GM19238 (cell line): ENCODE measurements at regions not wholly inside any gene's neighbourhood (a gene's known extent, or its start where the extent isn't known, plus 50 kb on each side); places are given as distances from the start of the nearest gene placed in this dataset.

Experiments
- DNase-seq: peaks from one replicate; pipeline ENCODE4 v3.0.0; 2011; ENCODE audit warnings: low spot score; ENCODE audit not compliant: insufficient read length

DNA sequence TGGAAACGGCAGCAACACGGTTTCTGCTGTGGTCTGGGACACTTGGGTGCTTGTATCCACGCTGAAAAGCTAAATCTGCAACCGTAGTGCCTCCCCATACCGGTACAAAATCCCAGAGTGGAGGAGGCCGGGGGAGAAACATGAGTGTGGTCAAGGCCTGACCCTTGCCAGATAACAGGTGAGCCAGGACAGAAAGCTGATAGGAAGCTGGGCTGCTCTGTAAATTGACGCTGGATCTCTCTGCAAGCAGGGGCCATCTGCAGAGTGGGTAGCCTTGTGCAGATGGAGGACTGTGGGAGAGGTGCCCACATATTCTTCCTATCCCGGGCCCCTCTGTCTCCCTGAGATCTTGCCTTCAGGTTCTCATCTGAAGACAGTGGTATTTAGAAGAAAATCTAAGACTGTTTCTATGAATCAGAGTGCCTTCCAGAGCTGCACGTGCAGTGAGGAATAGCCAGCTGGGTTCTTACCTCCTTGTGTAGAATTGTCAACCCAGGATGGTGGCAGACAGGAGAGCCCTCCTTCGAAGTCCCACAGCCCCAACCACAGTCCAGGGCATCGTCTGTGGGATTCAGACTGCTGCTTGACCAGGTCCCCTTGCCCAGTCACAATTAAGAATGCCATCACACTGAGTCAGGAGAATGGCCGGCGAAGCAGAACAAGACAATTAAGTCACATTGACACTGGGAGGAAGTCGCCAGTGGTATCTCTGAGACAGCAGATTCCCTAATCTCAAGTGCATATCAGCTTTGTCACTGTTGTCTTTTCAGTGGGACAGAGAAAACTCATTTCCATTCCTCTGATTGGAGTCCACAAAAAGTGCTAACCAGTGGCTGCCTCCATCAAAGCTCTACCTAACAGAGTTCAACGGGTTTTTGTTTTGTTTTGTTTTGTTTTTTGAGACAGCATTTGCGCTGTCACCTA, 100.0 kb upstream of the RIPOR2 start:
- DNase-seq: no peak

DNA sequence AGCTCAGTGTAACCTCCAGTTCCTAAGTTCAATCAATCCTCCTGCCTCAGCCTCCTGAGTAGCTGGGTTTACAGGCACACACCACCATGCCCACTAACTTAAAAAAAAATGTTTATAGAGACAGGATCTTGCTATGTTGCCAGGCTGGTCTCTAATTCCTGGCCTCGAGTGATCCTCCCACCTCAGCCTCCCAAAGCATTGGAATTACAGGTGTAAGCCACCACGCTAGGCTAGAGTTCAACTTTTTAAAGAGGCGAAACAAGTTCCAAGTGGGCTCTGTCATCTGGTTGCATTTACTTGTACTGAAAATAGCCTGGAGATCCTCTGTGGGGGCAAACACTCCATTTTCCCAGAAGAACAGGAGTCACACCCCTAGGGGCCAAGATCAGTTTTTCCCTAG, 100.7 kb upstream of the RIPOR2 start:
- no peak for DNase-seq

- no peak for DNase-seq
Observed at GRCh38 chr6:25038300-25038699, 102.5 kb upstream of the RIPOR2 start.

- no peak for DNase-seq
Observed at GRCh38 chr6:25038999-25039398, 103.2 kb upstream of the RIPOR2 start.

- DNase-seq: no peak
Observed at GRCh38 chr6:25041485-25042035, 105.8 kb upstream of the RIPOR2 start.

DNA sequence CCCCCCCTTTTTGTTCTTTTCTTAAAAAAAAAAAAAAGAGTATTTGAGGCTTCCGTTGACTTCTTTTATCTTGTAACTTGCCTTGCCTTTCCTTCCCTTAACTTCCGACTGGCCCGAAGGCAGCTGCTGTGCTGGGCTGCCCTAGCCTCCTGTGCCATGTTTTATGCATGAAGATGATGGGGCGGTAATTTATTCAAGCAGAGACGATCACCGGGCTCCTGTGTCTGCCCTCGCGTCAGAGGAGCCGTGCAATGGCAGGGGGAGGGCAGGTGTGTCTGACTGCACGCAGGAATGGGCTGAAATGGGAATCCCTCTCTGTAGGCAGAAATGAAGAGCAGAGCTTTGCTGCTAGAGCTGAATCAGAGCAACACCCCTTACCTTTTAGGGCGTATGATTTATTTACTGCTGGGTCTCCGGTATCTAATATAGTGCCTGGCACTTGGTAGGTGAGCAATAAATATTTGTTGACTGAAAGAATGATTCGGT, 106.3 kb upstream of the RIPOR2 start:
- DNase-seq: no peak

DNA sequence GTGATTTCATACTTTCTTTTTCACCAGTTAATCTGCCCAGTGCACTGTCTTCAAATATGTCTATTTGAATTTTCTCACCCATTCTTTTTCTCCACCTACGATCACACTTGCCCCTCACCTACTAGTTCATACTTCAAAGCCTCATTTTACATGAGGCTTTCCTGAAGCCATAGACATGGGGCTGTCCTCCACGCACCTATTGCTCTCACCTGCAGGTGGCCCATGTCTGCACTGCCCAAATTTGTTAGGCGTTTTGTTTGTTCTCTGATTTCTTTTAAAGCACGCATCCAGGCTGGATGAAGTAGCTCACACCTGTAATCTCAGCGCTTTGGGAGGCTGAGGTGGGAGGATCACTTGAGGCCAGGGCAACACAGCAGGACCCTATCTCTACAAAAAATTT, 106.8 kb upstream of the RIPOR2 start:
- no peak for DNase-seq

- no peak for DNase-seq
Observed at GRCh38 chr6:25042984-25043725, 107.4 kb upstream of the RIPOR2 start.

GRCh38 chr6:25043892-25044291, 108.1 kb upstream of the RIPOR2 start:
- DNase-seq: no peak

- DNase-seq: no peak
Observed at GRCh38 chr6:25046942-25047341, 111.2 kb upstream of the RIPOR2 start.

DNA sequence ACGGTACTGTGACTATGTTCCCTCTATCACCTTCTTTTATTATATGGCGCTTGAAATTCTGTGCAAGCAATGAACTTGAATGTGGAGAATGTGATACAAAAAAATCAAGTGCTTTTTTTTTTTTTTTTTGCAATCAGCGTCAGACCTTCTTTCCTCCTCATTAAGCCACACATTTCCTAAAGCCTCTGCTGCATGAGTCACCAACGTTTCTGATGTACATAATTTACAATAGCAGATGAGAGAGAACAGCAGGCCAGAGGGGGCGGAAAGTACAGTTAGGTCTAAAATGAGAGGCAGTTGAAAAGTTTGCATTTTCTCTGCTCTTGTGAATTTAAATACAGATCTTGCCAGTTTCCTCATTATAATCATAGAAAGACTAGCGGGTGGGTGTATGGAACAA, 114.6 kb upstream of the RIPOR2 start:
- no peak for DNase-seq

DNA sequence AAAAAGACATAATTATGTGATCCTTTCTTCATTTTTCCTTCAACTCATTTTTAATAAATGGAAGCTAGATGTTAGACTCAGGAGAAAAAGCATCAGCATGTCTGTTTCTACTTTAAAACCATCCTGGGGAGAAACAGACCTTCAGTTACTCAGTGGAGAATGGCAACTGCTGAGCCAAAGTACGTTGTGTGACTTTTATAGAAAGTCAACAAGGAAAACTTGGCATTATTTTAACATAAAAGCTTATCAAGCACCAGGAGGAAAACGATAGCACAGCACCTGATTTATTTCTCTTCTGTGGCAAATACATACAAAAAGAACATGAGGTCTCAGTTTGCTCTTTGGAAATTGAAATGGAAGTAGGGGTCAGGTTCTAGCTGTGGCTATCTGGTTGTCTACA, 115.3 kb upstream of the RIPOR2 start:
- DNase-seq: no peak

GRCh38 chr6:25052181-25052580, 116.4 kb upstream of the RIPOR2 start:
- no peak for DNase-seq

DNA sequence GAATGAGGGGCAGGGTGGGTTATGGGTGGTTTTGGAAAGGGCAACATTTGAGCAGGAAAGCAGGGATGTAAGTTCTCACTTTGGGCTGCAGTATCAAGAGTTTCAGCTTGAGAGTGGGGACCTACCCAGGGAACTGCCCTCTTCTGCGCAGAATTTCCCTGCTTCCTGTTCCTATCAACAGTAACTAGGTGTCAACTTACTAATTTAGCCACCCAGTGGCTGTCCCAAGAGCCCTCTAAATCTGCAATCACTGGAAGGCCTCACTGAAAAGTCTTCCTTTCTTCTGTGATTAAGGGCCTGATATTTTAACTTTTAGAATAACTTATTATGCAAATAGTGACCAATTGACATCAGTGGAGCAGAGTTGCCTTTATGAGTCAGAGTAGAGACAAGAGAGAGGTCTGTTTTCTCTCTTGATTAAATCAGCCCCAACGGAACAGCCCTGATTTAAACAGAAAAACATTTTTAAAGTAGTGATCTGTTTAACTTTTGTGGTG, 118.2 kb upstream of the RIPOR2 start:
- DNase-seq: no peak

GRCh38 chr6:25054469-25054868, 118.7 kb upstream of the RIPOR2 start:
- DNase-seq: no peak

DNA sequence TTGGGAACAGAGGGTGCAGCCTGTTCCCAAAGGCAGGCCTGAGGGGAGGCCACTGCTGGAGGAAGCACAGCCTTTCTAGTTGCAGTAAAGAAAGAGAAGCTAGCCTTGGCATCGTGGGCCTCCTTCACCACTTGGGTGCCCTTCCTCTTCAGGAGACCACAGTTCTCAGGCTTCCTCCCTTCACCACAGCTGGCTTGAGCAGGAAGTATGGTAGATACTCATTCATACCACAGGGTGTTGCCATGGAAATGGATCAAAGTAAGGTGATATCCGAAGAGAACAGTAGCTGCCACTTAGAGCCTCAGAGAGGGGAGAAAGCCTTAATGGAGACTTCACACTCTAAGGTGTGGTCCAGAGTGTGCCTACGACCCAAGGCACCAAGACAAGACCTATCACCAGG, 120.4 kb upstream of the RIPOR2 start:
- DNase-seq: no peak

DNA sequence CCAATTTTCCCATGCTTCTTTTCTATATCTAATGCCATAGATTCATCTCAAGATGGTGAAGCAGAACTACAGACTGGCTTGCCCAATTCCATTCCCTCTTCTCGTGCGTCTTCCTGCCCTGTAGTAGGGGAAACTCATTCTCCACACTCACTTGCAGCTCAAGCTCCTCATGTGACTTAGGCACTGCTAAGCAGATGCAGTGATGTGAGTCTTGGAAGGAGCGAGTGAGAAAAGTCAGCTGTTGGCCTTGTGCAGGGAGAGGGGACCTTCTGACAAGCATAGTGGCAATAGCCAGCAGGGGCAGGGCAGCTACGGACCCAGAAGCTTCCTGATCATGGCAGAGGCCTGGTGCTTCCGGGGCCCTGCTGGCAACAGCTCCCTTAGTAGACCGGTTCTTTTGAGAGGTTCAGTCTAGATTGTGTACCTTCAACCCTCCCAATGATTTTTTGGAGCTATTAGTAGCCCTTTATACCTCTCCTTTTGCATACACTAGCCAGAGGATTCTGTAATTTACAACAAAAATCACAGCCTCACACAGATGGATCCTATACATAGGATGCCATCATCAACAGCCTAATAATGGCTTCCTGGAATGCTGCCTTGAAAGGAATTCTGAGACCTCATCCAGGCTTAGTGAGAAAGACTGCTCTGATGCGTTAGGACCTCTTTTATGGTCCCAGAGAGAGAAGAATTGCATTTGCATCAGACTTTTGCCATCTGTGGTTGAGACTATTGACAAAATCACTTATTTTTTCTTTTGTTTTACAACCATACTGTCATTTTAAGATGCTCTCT, 121.5 kb upstream of the RIPOR2 start:
- no peak for DNase-seq

DNA sequence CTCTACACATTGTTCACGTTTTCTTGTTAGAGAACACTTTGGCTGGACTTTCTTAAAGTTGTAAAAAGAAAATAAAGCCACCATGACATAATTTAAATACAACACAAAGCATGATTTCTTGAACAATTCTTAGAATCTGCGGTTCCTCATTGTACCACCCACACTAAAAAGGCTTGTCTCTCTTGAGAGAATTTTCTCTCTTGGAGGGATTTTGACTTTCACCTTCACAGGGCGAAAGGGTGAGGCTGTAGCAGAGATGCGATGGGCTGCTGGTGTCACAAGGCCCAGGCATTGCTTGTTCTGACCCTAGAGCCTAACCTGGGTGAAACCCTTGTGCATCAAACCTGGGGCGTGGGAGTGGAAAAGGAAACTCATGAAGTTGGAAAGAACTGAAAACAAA, 122.7 kb upstream of the RIPOR2 start:
- no peak for DNase-seq

DNA sequence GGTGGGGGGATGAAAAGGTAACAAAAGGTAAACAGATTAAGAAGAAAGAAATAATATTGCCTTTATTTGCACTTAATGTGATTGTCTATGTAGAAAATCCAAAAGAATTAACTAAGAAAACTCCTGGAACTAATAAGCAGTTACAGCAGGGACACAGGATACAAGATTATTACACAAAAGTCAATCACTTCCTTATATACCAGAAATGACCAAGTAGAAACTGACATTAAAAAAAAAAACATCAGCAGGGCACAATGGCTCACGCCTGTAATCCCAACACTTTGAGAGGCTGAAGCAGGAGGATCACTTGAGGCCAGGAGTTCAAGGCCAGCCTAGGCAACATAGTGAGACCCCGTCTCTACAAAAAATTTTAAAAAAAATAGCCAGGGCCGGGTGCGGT, 123.2 kb upstream of the RIPOR2 start:
- DNase-seq: no peak

GRCh38 chr6:25060522-25060921, 124.8 kb upstream of the RIPOR2 start:
- no peak for DNase-seq

- DNase-seq: no peak
Observed at GRCh38 chr6:25061289-25061936, 125.7 kb upstream of the RIPOR2 start.
